GM18511 (cell line): ENCODE measurements at regions not wholly inside any gene's neighbourhood (a gene's known extent, or its start where the extent isn't known, plus 50 kb on each side); places are given as distances from the start of the nearest gene placed in this dataset.

Experiments used
- ATAC-seq: cut with Tn5 transposase; IDR thresholded peaks from one replicate; pipeline ENCODE4 v1.9.1; 2021; ENCODE audit warnings: mild to moderate bottlenecking, moderate library complexity; ENCODE audit not compliant: unreplicated experiment

DNA sequence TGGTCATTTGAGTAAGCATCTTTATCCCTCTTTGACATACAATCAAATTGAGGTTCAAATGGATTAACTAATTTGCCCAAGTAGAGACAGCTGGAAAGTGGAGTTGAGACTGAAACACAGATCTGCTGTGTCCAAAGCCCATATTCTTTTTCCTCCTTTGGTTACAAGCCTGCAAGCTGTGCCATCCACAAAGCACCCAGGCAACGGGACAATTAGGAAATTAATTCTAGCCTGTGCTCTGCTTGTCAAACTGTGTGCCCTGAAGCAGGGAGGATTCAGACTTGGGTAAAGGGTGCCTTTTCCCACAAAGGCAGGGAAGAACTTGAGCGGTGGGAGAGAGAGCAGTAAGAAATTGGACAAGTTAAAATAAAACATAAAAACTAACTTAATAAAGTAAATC is 127.9 kb downstream of the DTWD1 start:
- ATAC-seq, result no peak

DNA sequence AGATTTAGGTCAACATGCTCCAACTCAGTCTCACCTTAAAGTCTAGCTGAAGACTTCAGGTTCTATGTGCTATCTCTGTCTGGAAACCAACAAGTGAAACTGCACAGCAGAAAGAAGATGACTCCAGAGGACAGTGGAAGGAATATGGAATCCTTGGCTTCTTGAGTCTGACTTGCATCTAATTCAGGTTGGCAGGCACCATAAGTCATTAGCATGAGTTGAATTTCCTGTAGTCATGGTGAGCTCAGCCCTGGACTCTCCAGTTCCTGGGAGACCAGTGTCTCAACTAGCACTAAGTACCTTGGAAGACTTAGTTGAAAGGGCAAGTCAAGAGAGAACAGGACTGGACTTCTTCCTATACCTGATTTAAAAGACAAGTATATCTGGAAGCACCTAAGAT is 129.7 kb downstream of the DTWD1 start:
- ATAC-seq, result no peak

DNA sequence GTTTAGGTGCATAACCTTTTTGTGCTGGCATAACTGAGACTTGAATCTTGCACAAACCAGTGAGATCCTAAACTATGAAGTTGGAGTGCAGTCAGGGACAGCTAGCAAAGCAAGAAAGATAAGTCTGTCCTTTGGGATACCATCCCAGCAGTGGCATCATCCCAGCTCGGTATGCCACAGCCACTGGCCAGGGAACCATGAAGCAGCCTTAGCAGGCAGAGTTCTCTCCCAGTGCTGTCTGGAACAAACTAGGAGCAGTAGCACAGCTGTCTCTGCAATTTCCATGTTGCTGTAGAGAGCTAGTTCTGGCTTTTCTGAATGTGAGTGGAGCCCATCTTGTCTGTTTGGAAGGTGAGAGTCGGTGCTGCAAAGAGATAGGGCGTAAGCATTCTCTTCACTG is 130.3 kb downstream of the DTWD1 start:
- ATAC-seq, result no peak

GRCh38 chr15:49751751-49752150 is 130.9 kb downstream of the DTWD1 start:
- no peak for ATAC-seq

GRCh38 chr15:49752517-49752916 is 131.7 kb downstream of the DTWD1 start:
- ATAC-seq, result no peak

DNA sequence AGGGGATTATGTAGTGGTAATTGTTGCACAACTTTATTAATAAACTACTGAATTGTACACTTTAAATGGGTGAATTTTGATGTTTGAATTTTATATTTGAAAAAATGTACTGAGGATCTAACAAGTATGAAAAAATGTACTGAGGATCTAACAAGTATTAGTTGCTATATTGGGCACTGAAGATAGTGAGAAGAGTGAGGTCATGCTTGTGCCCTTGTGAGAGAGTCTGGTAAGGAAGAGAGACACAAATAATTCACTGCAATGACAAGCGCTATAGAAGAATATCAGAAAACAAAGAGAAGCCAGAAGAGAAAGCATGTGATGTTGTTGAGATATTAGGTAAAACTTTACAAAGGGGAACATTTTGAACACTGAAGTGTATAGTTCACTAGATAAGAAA is 137.6 kb downstream of the DTWD1 start:
- ATAC-seq, result no peak

GRCh38 chr15:49758856-49759255 is 138.0 kb downstream of the DTWD1 start:
- ATAC-seq, result no peak

GRCh38 chr15:49760749-49761148 is 139.9 kb downstream of the DTWD1 start:
- ATAC-seq, result no peak

- ATAC-seq, result no peak
Observed at GRCh38 chr15:49769225-49769624, 148.4 kb downstream of the DTWD1 start.

DNA sequence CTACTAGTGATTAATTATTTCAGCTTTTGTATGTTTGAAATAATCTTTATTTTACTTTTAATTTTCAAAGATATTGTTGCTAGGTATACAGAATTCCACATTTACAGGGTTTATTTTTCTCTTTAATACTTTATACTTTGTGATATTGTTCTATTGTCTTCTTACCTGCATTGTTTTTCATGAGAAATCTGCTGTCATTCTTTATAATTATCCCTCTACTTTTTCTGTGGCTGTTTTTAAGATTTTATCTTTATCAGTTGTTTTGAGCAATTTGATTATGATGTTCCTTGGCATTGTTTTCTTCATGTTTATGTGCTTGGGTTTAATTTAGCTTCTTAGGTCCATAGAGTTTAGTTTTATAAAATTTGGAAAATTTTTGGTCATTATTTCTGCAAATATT is 168.6 kb downstream of the DTWD1 start:
- no peak for ATAC-seq

DNA sequence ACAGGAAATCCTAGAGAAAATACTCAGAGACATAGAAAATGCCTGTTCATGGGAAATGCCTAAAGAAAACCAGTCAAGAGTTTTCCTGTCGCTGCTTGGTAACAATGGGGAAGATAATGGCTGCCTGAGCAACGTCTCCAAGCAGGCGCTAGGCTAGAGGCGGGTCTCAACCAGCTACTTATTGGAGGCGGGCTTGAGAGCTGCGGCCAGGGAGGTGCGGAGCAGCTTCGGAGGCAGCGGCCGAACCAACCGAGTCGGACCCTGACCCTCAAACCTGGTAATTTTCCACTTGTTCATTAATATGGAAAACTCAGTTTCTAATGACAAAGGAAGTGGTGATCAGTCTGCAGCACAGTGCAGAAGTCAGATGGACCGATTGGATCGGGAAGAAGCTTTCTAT is 173.1 kb downstream of the DTWD1 start:
- no peak for ATAC-seq

- ATAC-seq, result no peak
Observed at GRCh38 chr15:49801796-49802195, 180.9 kb downstream of the DTWD1 start.
